ENCODE measurements at regions not wholly inside any gene's neighbourhood (a gene's known extent, or its start where the extent isn't known, plus 50 kb on each side); places are given as distances from the start of the nearest gene placed in this dataset.

DNA sequence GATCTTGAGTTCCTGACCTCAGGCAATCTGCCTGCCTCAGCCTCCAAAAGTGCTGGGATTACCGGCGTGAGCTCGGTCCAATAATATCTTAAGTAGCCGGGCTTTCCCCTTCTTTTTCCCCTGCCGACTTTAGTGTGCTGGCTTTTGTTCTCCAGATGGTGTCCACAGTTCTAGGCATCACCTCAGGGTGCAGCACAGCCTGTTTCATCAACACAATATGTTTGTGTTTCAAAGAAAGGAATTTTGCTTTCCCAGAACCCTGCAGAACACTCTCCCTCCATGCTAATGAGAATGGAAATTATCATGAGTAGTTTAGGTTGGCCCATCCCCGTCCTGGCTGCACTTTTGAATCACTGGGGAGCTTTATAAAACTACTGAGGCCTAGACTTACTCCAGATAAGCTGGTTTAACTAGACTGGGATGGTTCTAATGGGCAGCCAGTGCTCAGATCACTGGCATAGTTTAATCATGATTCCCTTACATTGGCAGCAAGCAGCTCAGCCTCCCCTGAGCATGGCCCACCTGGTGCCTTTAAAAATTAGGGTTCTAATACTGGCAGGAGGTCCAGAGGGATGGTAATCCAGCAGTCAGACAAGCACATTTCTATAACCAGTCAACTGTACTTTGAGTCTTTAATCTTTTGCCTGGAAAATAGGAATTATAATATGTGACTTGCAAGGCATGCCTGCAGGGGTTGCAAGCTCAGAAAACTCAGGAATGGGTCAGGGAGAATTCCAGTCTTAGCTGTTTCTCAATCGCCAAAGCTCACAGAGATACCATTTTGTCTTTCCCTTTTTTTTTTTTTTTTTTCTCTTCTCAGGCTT lies 127.6 kb upstream of the RASGRP1 start:
- H3K9me3 ChIP-seq, result no peaks in the 10 kb centered on the region
- H3K27ac ChIP-seq, result no peak overlapping the region
- no peak overlapping the region for H3K4me3 ChIP-seq
- H3K27me3 ChIP-seq (replicated peaks in 1 of 7), result no peaks in the 10 kb centered on the region
- 71 to 88% (median 84%) methylated on average over 7 of the region's 7 CpGs for WGBS, 5 donors
- H3K36me3 ChIP-seq, result no peaks in the 10 kb centered on the region
- no peak for TF ChIP-seq POLR2A (IDR thresholded peaks at IDR 0.05)
- TF ChIP-seq, protein P1, sequence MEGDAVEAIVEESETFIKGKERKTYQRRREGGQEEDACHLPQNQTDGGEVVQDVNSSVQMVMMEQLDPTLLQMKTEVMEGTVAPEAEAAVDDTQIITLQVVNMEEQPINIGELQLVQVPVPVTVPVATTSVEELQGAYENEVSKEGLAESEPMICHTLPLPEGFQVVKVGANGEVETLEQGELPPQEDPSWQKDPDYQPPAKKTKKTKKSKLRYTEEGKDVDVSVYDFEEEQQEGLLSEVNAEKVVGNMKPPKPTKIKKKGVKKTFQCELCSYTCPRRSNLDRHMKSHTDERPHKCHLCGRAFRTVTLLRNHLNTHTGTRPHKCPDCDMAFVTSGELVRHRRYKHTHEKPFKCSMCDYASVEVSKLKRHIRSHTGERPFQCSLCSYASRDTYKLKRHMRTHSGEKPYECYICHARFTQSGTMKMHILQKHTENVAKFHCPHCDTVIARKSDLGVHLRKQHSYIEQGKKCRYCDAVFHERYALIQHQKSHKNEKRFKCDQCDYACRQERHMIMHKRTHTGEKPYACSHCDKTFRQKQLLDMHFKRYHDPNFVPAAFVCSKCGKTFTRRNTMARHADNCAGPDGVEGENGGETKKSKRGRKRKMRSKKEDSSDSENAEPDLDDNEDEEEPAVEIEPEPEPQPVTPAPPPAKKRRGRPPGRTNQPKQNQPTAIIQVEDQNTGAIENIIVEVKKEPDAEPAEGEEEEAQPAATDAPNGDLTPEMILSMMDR (IDR thresholded peaks at IDR 0.05 in 8 of 11, conservative IDR thresholded peaks at IDR 0.05 in 3 of 11), result no peak
- TF ChIP-seq POLR2AphosphoS5 (IDR thresholded peaks at IDR 0.05), result no peak
- intact Hi-C loops (cut with DNase I; ENCODE audit: low total_unique reads), result loop anchor here (10.0 kb wide), 2 partner anchors 217 to 247 kb away; no protein-coding TSS in a partner anchor
- H3K4me1 ChIP-seq, result peaks cover 3 to 54% (median 14%) of the 10 kb centered on the region in 6 donors
- no peak for DNase-seq

DNA sequence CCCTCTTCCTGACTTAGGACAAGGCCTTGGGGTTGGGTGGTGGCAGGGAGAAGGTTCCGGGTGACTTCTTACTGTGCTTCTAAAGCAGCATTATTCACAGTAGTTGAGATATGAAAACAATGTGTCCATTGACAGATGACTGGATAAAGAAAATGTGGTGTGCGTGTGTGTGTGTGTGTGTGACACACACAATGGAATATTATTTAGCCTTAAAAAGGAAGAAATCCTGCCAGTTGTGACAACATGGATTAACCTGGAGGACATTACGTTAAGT lies 128.1 kb upstream of the RASGRP1 start:
- no peaks in the 10 kb centered on the region for H3K27me3 ChIP-seq (replicated peaks in 1 of 7)
- no peak overlapping the region for H3K4me3 ChIP-seq
- H3K27ac ChIP-seq, result no peak overlapping the region
- intact Hi-C loops (cut with DNase I; ENCODE audit: low total_unique reads), result loop anchor here (10.0 kb wide), 2 partner anchors 218 to 248 kb away; no protein-coding TSS in a partner anchor
- H3K9me3 ChIP-seq, result no peaks in the 10 kb centered on the region
- TF ChIP-seq, protein P1 (IDR thresholded peaks at IDR 0.05 in 8 of 11, conservative IDR thresholded peaks at IDR 0.05 in 3 of 11), result no peak
- TF ChIP-seq POLR2A (IDR thresholded peaks at IDR 0.05) (no peak), POLR2AphosphoS5 (IDR thresholded peaks at IDR 0.05) (no peak)
- H3K4me1 ChIP-seq, result peaks cover 3 to 49% (median 14%) of the 10 kb centered on the region in 6 donors
- no peak for DNase-seq
- no peaks in the 10 kb centered on the region for H3K36me3 ChIP-seq
- 92 to 100% (median 95%) methylated on average over 3 of the region's 3 CpGs for WGBS, 5 donors

DNA sequence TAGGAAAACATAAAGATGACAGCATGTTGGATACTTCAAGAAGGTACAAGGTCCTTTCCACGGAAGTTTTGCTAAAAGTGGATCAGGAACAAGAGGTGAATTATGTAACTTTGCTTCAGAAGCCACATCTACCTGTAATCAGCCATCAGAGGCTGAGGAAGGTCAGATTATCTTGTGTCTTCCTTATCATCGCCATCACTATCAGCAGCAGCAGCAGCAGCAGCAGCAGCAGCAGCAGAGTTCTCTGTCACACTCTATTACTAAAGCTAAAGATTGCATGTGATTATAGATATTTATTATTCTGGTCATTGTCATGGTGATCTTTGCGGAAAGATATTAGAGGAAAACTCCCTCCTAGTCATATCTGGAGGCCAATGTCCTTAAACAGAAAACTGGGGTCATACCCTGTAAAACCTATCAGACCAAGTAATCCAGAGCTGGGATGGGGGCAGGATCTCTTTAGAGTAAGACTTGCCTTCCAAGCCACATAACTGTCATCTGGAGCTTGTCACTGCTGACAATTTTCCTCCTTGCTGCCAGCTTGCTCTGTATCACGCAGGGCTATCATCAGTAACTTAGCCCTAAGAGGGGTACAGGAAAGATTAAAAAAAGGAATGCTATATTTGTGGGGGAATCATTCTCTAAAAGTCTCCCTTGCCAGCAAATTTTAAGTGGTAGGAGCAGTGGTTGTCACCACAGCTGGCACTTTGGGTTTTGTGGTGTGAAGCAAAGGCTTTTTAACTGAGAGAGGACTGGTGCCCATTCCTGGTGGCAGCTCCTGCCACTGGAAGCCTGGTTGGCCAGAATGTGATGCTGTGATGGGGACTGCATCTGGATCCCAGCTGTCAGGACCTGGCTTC lies 130.9 kb upstream of the RASGRP1 start:
- 67 to 86% (median 75%) methylated on average over 4 of the region's 4 CpGs for WGBS, 5 donors
- TF ChIP-seq POLR2AphosphoS5 (IDR thresholded peaks at IDR 0.05), result no peak
- TF ChIP-seq POLR2A (IDR thresholded peaks at IDR 0.05), result no peak
- TF ChIP-seq, protein P1 (IDR thresholded peaks at IDR 0.05 in 8 of 11, conservative IDR thresholded peaks at IDR 0.05 in 3 of 11), result no peak
- Histone ChIP-seq H3K36me3 (no peaks in the 10 kb centered on the region), H3K27me3 (replicated peaks in 1 of 7) (no peaks in the 10 kb centered on the region), H3K27ac (peak overlapping the region in 5 of 8 donors; percentile 29 to 85 (median 38)), H3K4me1 (peaks cover 0 to 44% (median 20%) of the 10 kb centered on the region in 6 donors), H3K9me3 (no peaks in the 10 kb centered on the region), H3K4me3 (no peak overlapping the region)
- intact Hi-C loops (cut with DNase I; ENCODE audit: low total_unique reads), result loop anchor here (10.0 kb wide), 2 partner anchors 221 to 251 kb away; no protein-coding TSS in a partner anchor
- DNase-seq, result no peak

All from spleen (tissue), 11 donors.